ENCODE measurements at regions not wholly inside any gene's neighbourhood (a gene's known extent, or its start where the extent isn't known, plus 50 kb on each side); places are given as distances from the start of the nearest gene placed in this dataset.

DNA sequence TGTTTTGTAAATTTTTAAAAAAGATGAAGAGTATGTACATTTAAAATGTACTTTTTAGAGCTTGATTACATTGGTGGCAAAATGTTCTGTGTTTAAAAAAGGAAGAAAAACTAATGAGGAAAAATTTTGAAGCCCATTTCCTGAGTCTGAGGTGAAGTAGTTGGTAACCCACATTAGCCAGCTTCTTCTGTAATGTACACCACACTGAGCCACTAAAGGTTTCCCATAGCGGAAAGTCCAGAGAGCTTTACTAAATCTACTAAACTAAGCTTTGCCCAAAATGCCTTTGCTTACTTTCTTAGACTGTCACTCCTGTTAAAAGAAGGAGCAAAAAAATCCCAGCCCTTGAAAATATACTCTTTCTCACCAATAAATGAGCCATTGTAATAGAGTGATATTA lies 804.8 kb upstream of the ZEB2 start:
- no peak for TF ChIP-seq CTCF (IDR thresholded peaks at IDR 0.05)
- TF ChIP-seq EZH2 (IDR thresholded peaks at IDR 0.05; ENCODE audit: borderline replicate concordance, insufficient read depth, low read depth, low read length, poor library complexity, severe bottlenecking) = no peak
